ENCODE measurements at regions not wholly inside any gene's neighbourhood (a gene's known extent, or its start where the extent isn't known, plus 50 kb on each side); places are given as distances from the start of the nearest gene placed in this dataset.

GRCh38 chr2:203646266-203646864, 60.1 kb upstream of the CD28 start:
- peak overlapping the region; percentile 38 to 66 (median 39) for H3K27ac Mint-ChIP-seq
- Histone ChIP-seq H3K27ac (ENCODE audit: insufficient read depth, low read length, poor library complexity, severe bottlenecking) (no peak overlapping the region), H3K36me3 (ENCODE audit: control insufficient read depth, insufficient read depth, low read length) (no peaks in the 10 kb centered on the region), H3K4me3 (ENCODE audit: low read depth, low read length) (no peak overlapping the region), H3K9me3 (ENCODE audit: control insufficient read depth in 2 of 2, low read length in 2 of 2) (no peaks in the 10 kb centered on the region), H3K4me1 (ENCODE audit: control insufficient read depth, insufficient read depth, low read length, poor library complexity, severe bottlenecking) (no peaks in the 10 kb centered on the region), H3K27me3 (ENCODE audit: control insufficient read depth, insufficient read depth, low read length) (no peaks in the 10 kb centered on the region)
- no peaks in the 10 kb centered on the region for H3K36me3 Mint-ChIP-seq
- peaks cover 0 to 14% (median 7%) of the 10 kb centered on the region in 4 donors for H3K4me1 Mint-ChIP-seq
- no peak overlapping the region for H3K4me3 Mint-ChIP-seq
- H3K27me3 Mint-ChIP-seq: no peaks in the 10 kb centered on the region
- no peak for ATAC-seq (ENCODE audit: low read depth in 2 of 2)
- no peaks in the 10 kb centered on the region for H3K9me3 Mint-ChIP-seq
- no peak for DNase-seq

DNA sequence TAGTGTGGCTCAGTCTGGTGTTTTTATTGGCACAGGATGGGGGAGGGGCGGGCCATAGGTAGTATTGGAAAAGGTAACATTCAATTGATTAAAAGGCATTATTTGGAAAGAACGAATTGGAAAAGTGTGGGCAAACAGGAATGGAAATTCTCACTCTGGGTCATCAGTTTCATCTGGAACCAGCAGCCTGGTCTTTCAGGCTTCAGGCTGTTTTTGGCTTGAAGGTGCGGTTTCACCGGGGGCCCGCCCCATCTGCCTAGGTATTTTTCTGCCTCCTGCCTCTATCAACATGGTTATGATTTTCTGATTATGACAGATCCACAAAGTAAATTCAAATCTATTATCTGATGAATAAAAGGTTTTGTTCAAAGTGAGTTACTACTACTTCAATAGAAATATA, 59.5 kb upstream of the CD28 start:
- Mint-ChIP-seq H3K4me1 (peaks cover 0 to 14% (median 8%) of the 10 kb centered on the region in 4 donors), H3K36me3 (no peaks in the 10 kb centered on the region), H3K27me3 (no peaks in the 10 kb centered on the region), H3K9me3 (no peaks in the 10 kb centered on the region), H3K27ac (peak overlapping the region in 2 of 3 donors; percentile 39 to 66), H3K4me3 (no peak overlapping the region)
- H3K36me3 ChIP-seq (ENCODE audit: control insufficient read depth, insufficient read depth, low read length): no peaks in the 10 kb centered on the region
- H3K27me3 ChIP-seq (ENCODE audit: control insufficient read depth, insufficient read depth, low read length): no peaks in the 10 kb centered on the region
- no peak for ATAC-seq (ENCODE audit: low read depth in 2 of 2)
- no peaks in the 10 kb centered on the region for H3K9me3 ChIP-seq (ENCODE audit: control insufficient read depth in 2 of 2, low read length in 2 of 2)
- H3K4me1 ChIP-seq (ENCODE audit: control insufficient read depth, insufficient read depth, low read length, poor library complexity, severe bottlenecking): no peaks in the 10 kb centered on the region
- H3K4me3 ChIP-seq (ENCODE audit: low read depth, low read length): no peak overlapping the region
- DNase-seq: no peak
- H3K27ac ChIP-seq (ENCODE audit: insufficient read depth, low read length, poor library complexity, severe bottlenecking): no peak overlapping the region

- no peaks in the 10 kb centered on the region for H3K27me3 Mint-ChIP-seq
- H3K4me1 Mint-ChIP-seq: peaks cover 0 to 14% (median 7%) of the 10 kb centered on the region in 4 donors
- DNase-seq (no peak), ATAC-seq (ENCODE audit: low read depth in 2 of 2) (no peak)
- no peaks in the 10 kb centered on the region for H3K9me3 ChIP-seq (ENCODE audit: control insufficient read depth in 2 of 2, low read length in 2 of 2)
- H3K36me3 Mint-ChIP-seq: no peaks in the 10 kb centered on the region
- no peak overlapping the region for H3K27ac Mint-ChIP-seq
- no peaks in the 10 kb centered on the region for H3K4me1 ChIP-seq (ENCODE audit: control insufficient read depth, insufficient read depth, low read length, poor library complexity, severe bottlenecking)
- H3K27ac ChIP-seq (ENCODE audit: insufficient read depth, low read length, poor library complexity, severe bottlenecking): no peak overlapping the region
- H3K27me3 ChIP-seq (ENCODE audit: control insufficient read depth, insufficient read depth, low read length): no peaks in the 10 kb centered on the region
- no peaks in the 10 kb centered on the region for H3K36me3 ChIP-seq (ENCODE audit: control insufficient read depth, insufficient read depth, low read length)
- no peak overlapping the region for H3K4me3 Mint-ChIP-seq
- no peak overlapping the region for H3K4me3 ChIP-seq (ENCODE audit: low read depth, low read length)
- no peaks in the 10 kb centered on the region for H3K9me3 Mint-ChIP-seq
These were observed 58.9 kb upstream of the CD28 start for GRCh38 chr2:203647579-203647978.

- Mint-ChIP-seq H3K27me3 (no peaks in the 10 kb centered on the region), H3K36me3 (no peaks in the 10 kb centered on the region), H3K9me3 (no peaks in the 10 kb centered on the region), H3K27ac (peak overlapping the region in 1 of 3 donors; percentile 11), H3K4me3 (no peak overlapping the region), H3K4me1 (peaks cover 0 to 14% (median 7%) of the 10 kb centered on the region in 4 donors)
- Histone ChIP-seq H3K27ac (ENCODE audit: insufficient read depth, low read length, poor library complexity, severe bottlenecking) (no peak overlapping the region), H3K4me3 (ENCODE audit: low read depth, low read length) (no peak overlapping the region), H3K9me3 (ENCODE audit: control insufficient read depth in 2 of 2, low read length in 2 of 2) (no peaks in the 10 kb centered on the region), H3K4me1 (ENCODE audit: control insufficient read depth, insufficient read depth, low read length, poor library complexity, severe bottlenecking) (no peaks in the 10 kb centered on the region), H3K27me3 (ENCODE audit: control insufficient read depth, insufficient read depth, low read length) (no peaks in the 10 kb centered on the region), H3K36me3 (ENCODE audit: control insufficient read depth, insufficient read depth, low read length) (no peaks in the 10 kb centered on the region)
- no peak for DNase-seq
- ATAC-seq (ENCODE audit: low read depth in 2 of 2): no peak
These were observed 58.2 kb upstream of the CD28 start for GRCh38 chr2:203648273-203648672.

DNA sequence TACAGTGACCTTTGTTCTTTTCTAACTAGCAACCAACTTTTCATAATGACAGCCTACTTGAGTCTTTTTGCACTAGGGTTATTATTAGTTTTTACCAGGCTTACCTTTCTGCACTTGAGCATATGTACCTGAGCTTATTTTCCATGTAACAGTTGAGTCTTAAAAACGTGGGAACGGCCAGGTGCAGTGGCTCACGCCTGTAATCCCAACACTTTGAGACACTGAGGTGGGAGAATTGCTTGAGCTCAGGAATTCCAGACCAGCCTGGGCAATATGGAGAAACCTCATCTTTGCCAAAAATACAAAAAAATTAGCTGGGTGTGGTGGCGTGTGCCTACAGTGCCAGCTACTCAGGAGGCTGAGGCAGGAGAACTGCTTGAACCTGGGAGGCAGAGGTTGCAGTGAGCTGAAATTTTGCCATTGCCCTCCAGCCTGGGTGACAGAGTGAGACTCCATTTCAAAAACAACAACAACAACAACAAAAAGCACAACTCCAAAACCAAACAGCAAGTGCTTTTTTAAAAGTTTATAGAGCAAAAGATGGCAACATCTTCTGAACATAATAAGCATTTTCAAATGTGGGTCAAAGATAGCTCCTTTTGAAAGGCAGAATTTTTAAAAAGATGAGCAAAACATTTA, 57.1 kb upstream of the CD28 start:
- H3K4me3 ChIP-seq (ENCODE audit: low read depth, low read length): no peak overlapping the region
- H3K27me3 ChIP-seq (ENCODE audit: control insufficient read depth, insufficient read depth, low read length): no peaks in the 10 kb centered on the region
- no peaks in the 10 kb centered on the region for H3K27me3 Mint-ChIP-seq
- H3K9me3 Mint-ChIP-seq: no peaks in the 10 kb centered on the region
- ATAC-seq (ENCODE audit: low read depth in 2 of 2) (no peak), DNase-seq (no peak)
- no peaks in the 10 kb centered on the region for H3K4me1 ChIP-seq (ENCODE audit: control insufficient read depth, insufficient read depth, low read length, poor library complexity, severe bottlenecking)
- H3K4me1 Mint-ChIP-seq: peaks cover 0 to 14% (median 7%) of the 10 kb centered on the region in 4 donors
- no peaks in the 10 kb centered on the region for H3K36me3 Mint-ChIP-seq
- H3K27ac Mint-ChIP-seq: peak overlapping the region in 1 of 3 donors; percentile 27
- no peak overlapping the region for H3K4me3 Mint-ChIP-seq
- no peaks in the 10 kb centered on the region for H3K9me3 ChIP-seq (ENCODE audit: control insufficient read depth in 2 of 2, low read length in 2 of 2)
- no peak overlapping the region for H3K27ac ChIP-seq (ENCODE audit: insufficient read depth, low read length, poor library complexity, severe bottlenecking)
- no peaks in the 10 kb centered on the region for H3K36me3 ChIP-seq (ENCODE audit: control insufficient read depth, insufficient read depth, low read length)

GRCh38 chr2:203650860-203651613, 55.4 kb upstream of the CD28 start:
- peaks cover 0 to 1% (median 0%) of the 10 kb centered on the region in 7 donors for H3K9me3 Mint-ChIP-seq
- peak in 1 of 3 donors; percentile 52 for DNase-seq
- no peaks in the 10 kb centered on the region for H3K27me3 Mint-ChIP-seq
- Histone ChIP-seq H3K9me3 (ENCODE audit: control insufficient read depth in 2 of 2, low read length in 2 of 2) (no peaks in the 10 kb centered on the region), H3K36me3 (ENCODE audit: control insufficient read depth, insufficient read depth, low read length) (no peaks in the 10 kb centered on the region), H3K27me3 (ENCODE audit: control insufficient read depth, insufficient read depth, low read length) (no peaks in the 10 kb centered on the region), H3K27ac (ENCODE audit: insufficient read depth, low read length, poor library complexity, severe bottlenecking) (no peak overlapping the region), H3K4me1 (ENCODE audit: control insufficient read depth, insufficient read depth, low read length, poor library complexity, severe bottlenecking) (no peaks in the 10 kb centered on the region), H3K4me3 (ENCODE audit: low read depth, low read length) (no peak overlapping the region)
- no peaks in the 10 kb centered on the region for H3K36me3 Mint-ChIP-seq
- H3K27ac Mint-ChIP-seq: peak overlapping the region in 1 of 3 donors; percentile 9
- ATAC-seq (ENCODE audit: low read depth in 2 of 2): no peak
- peaks cover 0 to 15% (median 10%) of the 10 kb centered on the region in 4 donors for H3K4me1 Mint-ChIP-seq
- H3K4me3 Mint-ChIP-seq: no peak overlapping the region

GRCh38 chr2:203651621-203652020, 54.8 kb upstream of the CD28 start:
- Histone ChIP-seq H3K4me3 (ENCODE audit: low read depth, low read length) (no peak overlapping the region), H3K4me1 (ENCODE audit: control insufficient read depth, insufficient read depth, low read length, poor library complexity, severe bottlenecking) (no peaks in the 10 kb centered on the region), H3K27ac (ENCODE audit: insufficient read depth, low read length, poor library complexity, severe bottlenecking) (no peak overlapping the region), H3K9me3 (ENCODE audit: control insufficient read depth in 2 of 2, low read length in 2 of 2) (no peaks in the 10 kb centered on the region), H3K36me3 (ENCODE audit: control insufficient read depth, insufficient read depth, low read length) (no peaks in the 10 kb centered on the region), H3K27me3 (ENCODE audit: control insufficient read depth, insufficient read depth, low read length) (no peaks in the 10 kb centered on the region)
- DNase-seq (no peak), ATAC-seq (ENCODE audit: low read depth in 2 of 2) (no peak)
- H3K4me3 Mint-ChIP-seq: no peak overlapping the region
- H3K36me3 Mint-ChIP-seq: no peaks in the 10 kb centered on the region
- peaks cover 0 to 18% (median 11%) of the 10 kb centered on the region in 4 donors for H3K4me1 Mint-ChIP-seq
- H3K27me3 Mint-ChIP-seq: no peaks in the 10 kb centered on the region
- peak overlapping the region in 1 of 3 donors; percentile 9 for H3K27ac Mint-ChIP-seq
- H3K9me3 Mint-ChIP-seq: peaks cover 0 to 1% (median 0%) of the 10 kb centered on the region in 7 donors
